H1 (cell line): ENCODE measurements at regions not wholly inside any gene's neighbourhood (a gene's known extent, or its start where the extent isn't known, plus 50 kb on each side); places are given as distances from the start of the nearest gene placed in this dataset.

Source experiments
- CTCF ChIA-PET: fragments of 300-600 bp; sonication (Branson Sonifier 250); formaldehyde crosslinking; loops from one replicate; lab custom pipeline; 2021; ENCODE audit not compliant: partially characterized antibody; lab: Charles Lee
- POLR2A ChIA-PET: fragments of 300-600 bp; sonication (Branson Sonifier 250); formaldehyde crosslinking; loops from one replicate; lab custom pipeline; 2021; ENCODE audit warnings: inconsistent platforms; ENCODE audit not compliant: partially characterized antibody; lab: Charles Lee
- DNase-seq, 2 experiments: peaks; one replicate each; pipeline versions ENCODE4 v3.0.0 to v3.0.0-alpha.2; 2010 to 2022; ENCODE audit warnings: low spot score in 2 of 2, low read depth in 1 of 2, mixed read lengths in 1 of 2
- FAIRE-seq: peaks from 2 replicates; lab custom pipeline; 2011; peaks lifted over from hg19 to GRCh38; lab: Jason Lieb, UNC
- H2AFZ ChIP-seq: 2 replicates; pipeline ENCODE4 v1.8.1; 2012; ENCODE audit warnings: low read length, inconsistent platforms
- H2AK5ac ChIP-seq: 2 replicates; pipeline ENCODE4 v1.6.1; 2013; ENCODE audit warnings: low read depth, low read length
- H2BK120ac ChIP-seq: replicated peaks from 2 replicates; pipeline ENCODE3; 2013; ENCODE audit warnings: low read depth, low read length, inconsistent platforms
- H2BK12ac ChIP-seq: 2 replicates; pipeline ENCODE4 v1.6.1; 2013; ENCODE audit warnings: low read depth, low read length
- H2BK15ac ChIP-seq: 2 replicates; pipeline ENCODE4 v1.6.1; 2013; ENCODE audit warnings: low read length
- H2BK20ac ChIP-seq: 2 replicates; pipeline ENCODE4 v1.6.1; 2013; ENCODE audit warnings: low read length
- H2BK5ac ChIP-seq: 2 replicates; pipeline ENCODE4 v1.6.1; 2013; ENCODE audit warnings: low read depth, low read length
- H3K14ac ChIP-seq: 2 replicates; pipeline ENCODE4 v1.6.1; 2013; ENCODE audit warnings: inconsistent platforms; ENCODE audit not compliant: insufficient read length
- H3K18ac ChIP-seq: 2 replicates; pipeline ENCODE4 v1.6.1; 2013; ENCODE audit warnings: low read length; ENCODE audit errors: extremely low read depth
- H3K23ac ChIP-seq: 2 replicates; pipeline ENCODE4 v1.6.1; 2013; ENCODE audit warnings: inconsistent platforms; ENCODE audit not compliant: insufficient read length
- H3K23me2 ChIP-seq: 2 replicates; pipeline ENCODE4 v1.6.1; 2013; ENCODE audit warnings: low read depth, low read length
- H3K27ac ChIP-seq: 2 replicates; pipeline ENCODE4 v1.6.1; 2011; ENCODE audit warnings: low read depth, low read length, inconsistent platforms
- H3K27me3 ChIP-seq, 4 experiments: replicated peaks in 1 of 4; 1 replicate in 1 of 4; 2 replicates in 3 of 4; pipeline versions ENCODE4 v1.6.1 to v1.8.1; 2011 to 2013; ENCODE audit warnings: low read length in 3 of 4, mild to moderate bottlenecking in 3 of 4, inconsistent platforms in 2 of 4, mixed read lengths in 2 of 4, moderate library complexity in 1 of 4; ENCODE audit not compliant: control insufficient read depth in 3 of 4, insufficient read depth in 3 of 4; ENCODE audit errors: extremely low read depth in 1 of 4
- H3K36me3 ChIP-seq, 4 experiments: 2 replicates each; pipeline versions ENCODE4 v1.6.1 to v1.8.1; 2011 to 2013; ENCODE audit warnings: mild to moderate bottlenecking in 4 of 4, low read length in 3 of 4, moderate library complexity in 2 of 4, control low read depth in 1 of 4, inconsistent platforms in 1 of 4; ENCODE audit not compliant: insufficient read depth in 4 of 4, control insufficient read depth in 2 of 4
- H3K4ac ChIP-seq: replicated peaks from 2 replicates; pipeline ENCODE3; 2013; ENCODE audit warnings: low read length, low read depth, mixed read lengths, inconsistent platforms; ENCODE audit not compliant: insufficient read length
- H3K4me1 ChIP-seq, 4 experiments: replicated peaks in 1 of 4; 1 replicate in 1 of 4; 2 replicates in 3 of 4; pipeline versions ENCODE4 v1.6.1 to v1.8.1; 2011 to 2013; ENCODE audit warnings: low read length in 3 of 4, inconsistent platforms in 2 of 4, mixed read lengths in 1 of 4; ENCODE audit not compliant: insufficient read depth in 4 of 4, control insufficient read depth in 3 of 4
- H3K4me2 ChIP-seq, 2 experiments: 2 replicates each; pipeline versions ENCODE4 v1.6.1 to v1.8.1; 2011 to 2013; ENCODE audit warnings: low read depth in 2 of 2, low read length in 2 of 2, control low read depth in 1 of 2, inconsistent platforms in 1 of 2, mild to moderate bottlenecking in 1 of 2; ENCODE audit not compliant: insufficient read depth in 1 of 2
- H3K4me3 ChIP-seq, 4 experiments: fragments of 200-600, 300-600 bp in 1 of 4; sonication (generic), shearing (Covaris generic), sonication (Bioruptor Twin) in 1 of 4; 2 replicates each; pipeline versions ENCODE4 v1.5.1 to v1.8.1; 2011 to 2016; ENCODE audit warnings: low read length in 4 of 4, low read depth in 3 of 4, control low read depth in 2 of 4, inconsistent platforms in 2 of 4, mild to moderate bottlenecking in 2 of 4, mixed read lengths in 1 of 4, moderate library complexity in 1 of 4; ENCODE audit not compliant: insufficient read depth in 2 of 4; ENCODE audit errors: extremely low read depth in 1 of 4
- H3K56ac ChIP-seq: replicated peaks from 2 replicates; pipeline ENCODE3; 2013; ENCODE audit warnings: low read depth, mild to moderate bottlenecking, mixed read lengths, low read length, inconsistent platforms; ENCODE audit not compliant: insufficient read length
- H3K79me1 ChIP-seq: 2 replicates; pipeline ENCODE4 v1.6.1; 2013; ENCODE audit warnings: low read depth, low read length, control low read depth
- H3K79me2 ChIP-seq, 2 experiments: 2 replicates each; pipeline versions ENCODE4 v1.6.1 to v1.8.1; 2012 to 2013; ENCODE audit warnings: low read length in 2 of 2, mild to moderate bottlenecking in 2 of 2, inconsistent platforms in 1 of 2; ENCODE audit not compliant: insufficient read depth in 2 of 2, control insufficient read depth in 1 of 2
- H3K9ac ChIP-seq, 4 experiments: replicated peaks in 1 of 4; 1 replicate in 1 of 4; 2 replicates in 3 of 4; pipeline versions ENCODE4 v1.6.1 to v1.8.1; 2011 to 2013; ENCODE audit warnings: low read depth in 3 of 4, low read length in 3 of 4, control low read depth in 2 of 4, mild to moderate bottlenecking in 2 of 4, moderate library complexity in 2 of 4, inconsistent platforms in 1 of 4; ENCODE audit errors: extremely low read depth in 1 of 4
- H3K9me3 ChIP-seq, 2 experiments: 2 replicates each; pipeline versions ENCODE4 v1.6.1 to v1.8.1; 2012 to 2013; ENCODE audit warnings: mild to moderate bottlenecking in 2 of 2, moderate library complexity in 2 of 2, control low read depth in 1 of 2, inconsistent platforms in 1 of 2, low read depth in 1 of 2, low read length in 1 of 2, mixed read lengths in 1 of 2; ENCODE audit not compliant: insufficient read depth in 2 of 2
- H4K20me1 ChIP-seq, 2 experiments: replicated peaks in 1 of 2; 2 replicates each; pipeline versions ENCODE3 to v1.8.1; 2011 to 2013; ENCODE audit warnings: inconsistent platforms in 2 of 2, low read length in 2 of 2, mild to moderate bottlenecking in 1 of 2; ENCODE audit not compliant: insufficient read depth in 2 of 2, control insufficient read depth in 1 of 2
- H4K5ac ChIP-seq: 2 replicates; pipeline ENCODE4 v1.6.1; 2013; ENCODE audit warnings: low read length, low read depth, mixed read lengths, inconsistent platforms; ENCODE audit not compliant: insufficient read length
- H4K8ac ChIP-seq: 2 replicates; pipeline ENCODE4 v1.8.0; 2013; ENCODE audit warnings: mild to moderate bottlenecking, moderate library complexity, low read length, inconsistent platforms; ENCODE audit not compliant: insufficient read depth; ENCODE audit errors: extremely low read depth
- H4K91ac ChIP-seq: replicated peaks from 2 replicates; pipeline ENCODE3; 2013; ENCODE audit warnings: low read length, mixed read lengths, inconsistent platforms; ENCODE audit not compliant: insufficient read length
- BCL11A ChIP-seq, 2 experiments: IDR thresholded peaks; one replicate each; pipeline ENCODE4 v1.6.1; 2011; ENCODE audit warnings: low read depth in 2 of 2, low read length in 2 of 2, mild to moderate bottlenecking in 2 of 2
- CBX8 ChIP-seq: fragments of 300-800, 300-1000 bp; sonication (generic); IDR thresholded peaks from 2 replicates; pipeline ENCODE4 v1.7.1; 2016; ENCODE audit warnings: low read depth, low read length, borderline replicate concordance
- CREB1 ChIP-seq: IDR thresholded peaks from 2 replicates; pipeline ENCODE4 v1.6.1; 2012; ENCODE audit warnings: inconsistent platforms
- GTF2F1 ChIP-seq: IDR thresholded peaks from 2 replicates; pipeline ENCODE4 v1.6.1; 2012; ENCODE audit warnings: low read depth, low read length, improper control_type of control experiment, borderline replicate concordance
- PHF8 ChIP-seq: fragments of 200-600 bp; sonication (generic); conservative IDR thresholded peaks from 2 replicates; pipeline ENCODE4 v1.7.1; 2012; ENCODE audit warnings: low read depth, mild to moderate bottlenecking, inconsistent platforms, low read length, moderate library complexity
- RXRA ChIP-seq: IDR thresholded peaks from 2 replicates; pipeline ENCODE4 v1.6.1; 2011; ENCODE audit warnings: low read depth, mild to moderate bottlenecking, low read length, moderate library complexity; ENCODE audit not compliant: insufficient read depth
- SIX5 ChIP-seq: IDR thresholded peaks from 2 replicates; pipeline ENCODE4 v1.6.1; 2011; ENCODE audit warnings: mild to moderate bottlenecking, low read depth, low read length
- SP4 ChIP-seq: IDR thresholded peaks from 2 replicates; pipeline ENCODE4 v1.6.1; 2012; ENCODE audit warnings: low read length, inconsistent platforms
- USF2 ChIP-seq: IDR thresholded peaks from 2 replicates; pipeline ENCODE4 v1.6.1; 2011; ENCODE audit warnings: low read length, improper control_type of control experiment
- WGBS, 2 experiments: shearing (Covaris generic) in 1 of 2; methylation state at CpG; one replicate each; pipeline versions ENCODE4 v1.1.6 to v1.1.7; 2013 to 2015; ENCODE audit warnings: low lambda C conversion rate in 2 of 2, mixed read lengths in 2 of 2, inconsistent platforms in 1 of 2, low coverage in 1 of 2, missing lambda C conversion rate in 1 of 2; ENCODE audit not compliant: insufficient replicate concordance in 2 of 2, insufficient coverage in 1 of 2, insufficient read length in 1 of 2; ENCODE audit errors: extremely low coverage in 1 of 2, missing lambda C conversion rate in 1 of 2; 5-methylcytosine and 5-hydroxymethylcytosine counted together

- Histone ChIP-seq H3K27me3 (no peaks in the 10 kb centered on the region), H2BK20ac (no peak overlapping the region), H4K5ac (no peak overlapping the region), H3K79me2 (no peaks in the 10 kb centered on the region), H2BK5ac (no peak overlapping the region), H3K18ac (no peak overlapping the region), H3K56ac (no peak overlapping the region), H3K4me2 (no peak overlapping the region), H2BK120ac (no peak overlapping the region), H3K79me1 (no peaks in the 10 kb centered on the region), H3K4me3 (no peak overlapping the region), H3K23ac (no peak overlapping the region), H4K8ac (no peak overlapping the region), H3K14ac (no peak overlapping the region), H4K91ac (no peak overlapping the region), H3K27ac (no peak overlapping the region), H2BK12ac (no peak overlapping the region), H3K4ac (no peak overlapping the region), H3K36me3 (no peaks in the 10 kb centered on the region), H2AK5ac (no peak overlapping the region), H3K23me2 (no peaks in the 10 kb centered on the region), H3K9ac (no peak overlapping the region), H2AFZ (no peak overlapping the region), H4K20me1 (no peaks in the 10 kb centered on the region), H3K9me3 (no peaks in the 10 kb centered on the region), H3K4me1 (no peaks in the 10 kb centered on the region), H2BK15ac (no peak overlapping the region)
- ChIA-PET CTCF (interaction anchor here (1.0 to 1.6 kb wide), 2 partner anchors 14 to 30 kb away, joined by 3 to 5 read pairs; no protein-coding TSS in a partner anchor), POLR2A (no interaction called here)
- no peak for TF ChIP-seq CBX8
- no peak for TF ChIP-seq SP4
- no peak for TF ChIP-seq PHF8
- TF ChIP-seq RXRA: no peak
- TF ChIP-seq GTF2F1: no peak
- no peak for TF ChIP-seq SIX5
- TF ChIP-seq BCL11A (IDR thresholded peaks at IDR 0.05; ENCODE audit: low read depth in 2 of 2, low read length in 2 of 2): no peak
- no peak for TF ChIP-seq CREB1
- TF ChIP-seq USF2: no peak
- 87% methylated on average over 9 of the region's 9 CpGs; no CpG with 5 or more reads in 1 of the 2 experiments for WGBS, 2 experiments
- no peak for DNase-seq
- no peak for FAIRE-seq
Observed at GRCh38 chr5:137808503-137809135, 54.5 kb upstream of the HNRNPA0 start.
